HFF-Myc (cell line): ENCODE measurements at regions not wholly inside any gene's neighbourhood (a gene's known extent, or its start where the extent isn't known, plus 50 kb on each side); places are given as distances from the start of the nearest gene placed in this dataset.
"Not testable (repeated sequence)": the region's sequence is repeated elsewhere in the genome, so short reads cannot be mapped to it uniquely, and the experiment has no call there.

ENCODE experiments used
- DNase-seq: peaks from one replicate; pipeline ENCODE4 v3.0.0-alpha.2; 2011; ENCODE audit warnings: low read depth; ENCODE audit errors: extremely low read depth
- H3K4me3 ChIP-seq: replicated peaks from 2 replicates; pipeline ENCODE4 v1.5.1; 2011; ENCODE audit warnings: low read depth, mild to moderate bottlenecking, control low read depth, low read length
- TF ChIP-seq, protein P1 (sequence below): IDR thresholded peaks from 2 replicates; pipeline ENCODE4 v1.5.1; 2012; ENCODE audit warnings: mild to moderate bottlenecking, low read depth, low read length, control low read depth; ENCODE audit errors: missing control alignments

DNA sequence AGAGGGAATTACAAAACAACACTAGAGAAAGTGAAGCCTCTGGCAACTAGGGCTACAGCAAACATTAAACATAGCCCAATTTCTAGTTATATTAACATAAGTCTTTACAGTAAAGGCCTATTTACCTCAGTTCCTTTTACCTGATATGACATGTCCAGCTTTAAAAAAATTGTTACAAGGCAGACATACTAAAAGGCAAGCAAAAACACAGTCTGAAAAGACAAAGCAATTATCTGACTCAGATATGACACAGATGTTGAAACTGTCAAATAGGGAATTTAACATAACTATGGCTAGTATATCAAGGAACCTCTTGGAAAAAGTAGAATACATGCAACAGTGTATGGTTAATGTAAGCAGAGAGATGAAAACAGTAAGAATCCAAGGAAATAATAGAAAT lies 238.6 kb downstream of the RAP2B start:
- no peak for DNase-seq
- H3K4me3 ChIP-seq = no peak overlapping the region
- TF ChIP-seq, protein P1, sequence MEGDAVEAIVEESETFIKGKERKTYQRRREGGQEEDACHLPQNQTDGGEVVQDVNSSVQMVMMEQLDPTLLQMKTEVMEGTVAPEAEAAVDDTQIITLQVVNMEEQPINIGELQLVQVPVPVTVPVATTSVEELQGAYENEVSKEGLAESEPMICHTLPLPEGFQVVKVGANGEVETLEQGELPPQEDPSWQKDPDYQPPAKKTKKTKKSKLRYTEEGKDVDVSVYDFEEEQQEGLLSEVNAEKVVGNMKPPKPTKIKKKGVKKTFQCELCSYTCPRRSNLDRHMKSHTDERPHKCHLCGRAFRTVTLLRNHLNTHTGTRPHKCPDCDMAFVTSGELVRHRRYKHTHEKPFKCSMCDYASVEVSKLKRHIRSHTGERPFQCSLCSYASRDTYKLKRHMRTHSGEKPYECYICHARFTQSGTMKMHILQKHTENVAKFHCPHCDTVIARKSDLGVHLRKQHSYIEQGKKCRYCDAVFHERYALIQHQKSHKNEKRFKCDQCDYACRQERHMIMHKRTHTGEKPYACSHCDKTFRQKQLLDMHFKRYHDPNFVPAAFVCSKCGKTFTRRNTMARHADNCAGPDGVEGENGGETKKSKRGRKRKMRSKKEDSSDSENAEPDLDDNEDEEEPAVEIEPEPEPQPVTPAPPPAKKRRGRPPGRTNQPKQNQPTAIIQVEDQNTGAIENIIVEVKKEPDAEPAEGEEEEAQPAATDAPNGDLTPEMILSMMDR = no peak

DNA sequence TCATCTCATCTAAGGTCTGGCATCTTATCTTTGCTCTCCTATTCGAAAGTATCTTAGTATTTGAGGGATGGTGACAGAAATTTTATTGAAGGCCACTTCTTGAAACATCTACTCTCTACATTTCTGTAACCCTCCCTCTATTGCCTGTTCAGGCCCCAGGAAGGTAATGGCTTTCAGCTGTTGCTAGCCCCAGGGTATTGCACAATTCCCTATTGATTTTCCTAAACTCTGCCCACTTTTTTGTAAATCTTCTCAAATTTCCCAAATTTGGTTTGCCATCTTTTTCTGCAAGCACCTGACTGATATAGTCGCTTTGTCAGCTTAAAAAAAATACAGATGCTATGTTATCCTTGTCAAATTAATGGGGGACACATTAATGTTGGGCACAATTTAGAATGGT lies 242.1 kb downstream of the RAP2B start:
- no peak overlapping the region for H3K4me3 ChIP-seq
- DNase-seq = no peak
- TF ChIP-seq, protein P1 = no peak

DNA sequence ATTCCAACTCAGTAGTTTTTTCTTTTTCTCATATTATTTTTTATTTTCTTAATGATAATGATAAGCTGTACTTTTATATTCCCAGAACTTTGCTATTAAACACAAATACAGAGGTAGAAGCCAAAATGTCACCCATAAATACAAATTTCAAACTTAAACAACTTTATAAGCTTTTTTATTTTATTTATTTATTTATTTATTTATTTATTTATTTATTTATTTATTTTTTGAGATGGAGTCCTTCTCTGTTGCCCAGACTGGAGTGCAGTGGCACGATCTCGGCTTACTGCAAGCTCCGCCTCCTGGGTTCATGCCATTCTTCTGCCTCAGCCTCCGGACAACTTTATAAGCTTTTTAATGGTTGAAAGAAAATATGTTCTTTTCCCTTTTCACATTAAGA lies 243.3 kb downstream of the RAP2B start:
- not testable (repeated sequence) for H3K4me3 ChIP-seq, DNase-seq

GRCh38 chr3:153410517-153410916 lies 248.5 kb downstream of the RAP2B start:
- DNase-seq = no peak
- TF ChIP-seq, protein P1 = no peak
- no peak overlapping the region for H3K4me3 ChIP-seq

DNA sequence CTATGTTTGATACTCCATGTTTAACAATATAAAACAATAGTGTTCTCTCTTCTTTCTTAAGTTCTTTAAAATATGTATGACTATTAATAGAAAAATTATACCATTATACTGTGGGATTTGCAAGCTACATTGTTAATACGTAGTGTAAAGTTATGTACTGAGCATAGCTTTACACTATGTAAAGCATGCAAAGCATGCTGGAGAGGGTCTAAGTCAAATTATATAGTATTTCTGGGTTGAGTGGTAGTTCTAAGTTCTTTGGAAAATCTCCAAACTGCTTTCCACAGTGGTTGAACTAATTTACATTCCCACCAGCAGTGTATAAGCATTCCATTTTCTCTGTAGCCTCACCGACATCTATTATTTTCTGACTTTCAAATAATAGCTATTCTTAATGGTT lies 253.0 kb downstream of the RAP2B start:
- no peak for DNase-seq
- no peak overlapping the region for H3K4me3 ChIP-seq
- TF ChIP-seq, protein P1 = no peak

DNA sequence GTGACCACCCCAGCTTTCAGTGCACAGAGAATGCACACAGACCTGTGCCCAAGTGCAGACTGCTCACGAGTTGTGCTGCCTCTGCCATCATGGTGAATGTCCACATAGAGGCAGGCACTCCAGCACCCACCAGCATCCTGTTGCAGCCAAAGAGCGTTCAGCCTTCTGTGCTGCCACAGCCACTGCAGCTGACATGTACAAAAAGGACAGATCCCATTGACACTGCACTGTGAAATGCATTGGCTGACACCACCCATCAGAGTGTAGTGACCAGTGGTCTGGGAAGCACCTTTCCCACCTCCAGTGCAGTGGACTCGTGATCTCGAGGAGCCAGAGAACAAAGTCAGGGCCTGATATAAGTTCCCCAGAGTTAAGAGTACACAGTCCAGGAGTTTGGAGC lies 260.3 kb downstream of the RAP2B start:
- TF ChIP-seq, protein P1 = no peak
- no peak overlapping the region for H3K4me3 ChIP-seq
- no peak for DNase-seq

DNA sequence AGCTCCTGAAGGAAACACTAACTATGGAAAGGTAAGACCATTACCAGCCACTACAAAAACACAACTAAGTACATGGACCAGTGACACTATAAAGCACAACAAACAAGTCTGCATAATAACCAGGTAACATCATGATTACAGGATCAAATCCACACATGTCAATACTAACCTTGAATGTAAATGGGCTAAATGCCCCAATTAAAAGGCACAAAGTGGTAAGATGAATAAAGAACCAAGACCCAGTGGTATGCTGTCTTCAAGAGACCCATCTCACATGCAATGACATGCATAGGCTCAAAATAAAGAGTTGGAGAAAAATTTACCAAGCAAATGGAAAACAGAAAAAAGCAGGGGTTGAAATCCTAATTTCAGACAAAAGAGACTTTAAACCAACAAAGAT lies 261.8 kb downstream of the RAP2B start:
- not testable (repeated sequence) for H3K4me3 ChIP-seq, DNase-seq

- no peak for DNase-seq
- TF ChIP-seq, protein P1 = no peak
- no peak overlapping the region for H3K4me3 ChIP-seq
Observed at GRCh38 chr3:153426344-153426743, 264.3 kb downstream of the RAP2B start.
